HT-29 (cell line): ENCODE measurements at regions not wholly inside any gene's neighbourhood (a gene's known extent, or its start where the extent isn't known, plus 50 kb on each side); places are given as distances from the start of the nearest gene placed in this dataset. TPM values are rescaled to one million over a fixed set of nuclear protein-coding genes. Genes with fewer than 3 reads are reported as not detected.

Experiments
- small RNA-seq: library from RNA; depleted of rRNA; stranded (forward); fragments of <200 nt; gene quantifications from one replicate; pipeline ENCODE3, GENCODE V24; 2014

Small RNA genes in the stretch of these regions (small RNA-seq; reads per million reads assigned to genes)
- not detected for gene RF00004
